HK-2 (cell line): ENCODE measurements at regions not wholly inside any gene's neighbourhood (a gene's known extent, or its start where the extent isn't known, plus 50 kb on each side); places are given as distances from the start of the nearest gene placed in this dataset.

Experiments
- DNase-seq: peaks from one replicate; pipeline ENCODE4 v3.0.0-alpha.2; 2018; ENCODE audit not compliant: unreplicated experiment

GRCh38 chr10:129272866-129273650, 194.0 kb upstream of the MGMT start:
- no peak for DNase-seq

GRCh38 chr10:129273860-129274259, 193.2 kb upstream of the MGMT start:
- no peak for DNase-seq

GRCh38 chr10:129274748-129275474, 192.1 kb upstream of the MGMT start:
- no peak for DNase-seq

- no peak for DNase-seq
Observed at GRCh38 chr10:129275886-129276285, 191.2 kb upstream of the MGMT start.

- no peak for DNase-seq
Observed at GRCh38 chr10:129277084-129277483, 190.0 kb upstream of the MGMT start.

- DNase-seq: no peak
Observed at GRCh38 chr10:129277841-129278240, 189.2 kb upstream of the MGMT start.

- DNase-seq: no peak
Observed at GRCh38 chr10:129278686-129279085, 188.4 kb upstream of the MGMT start.

GRCh38 chr10:129279446-129280154, 187.4 kb upstream of the MGMT start:
- no peak for DNase-seq

GRCh38 chr10:129280155-129280502, 186.9 kb upstream of the MGMT start:
- DNase-seq: no peak

- DNase-seq: no peak
Observed at GRCh38 chr10:129280908-129281586, 186.0 kb upstream of the MGMT start.

GRCh38 chr10:129285459-129285858, 181.6 kb upstream of the MGMT start:
- no peak for DNase-seq

GRCh38 chr10:129288999-129289584, 177.9 kb upstream of the MGMT start:
- DNase-seq: no peak

GRCh38 chr10:129293991-129294700, 172.9 kb upstream of the MGMT start:
- DNase-seq: no peak

- DNase-seq: no peak
Observed at GRCh38 chr10:129294944-129295343, 172.1 kb upstream of the MGMT start.

GRCh38 chr10:129305046-129305445, 162.0 kb upstream of the MGMT start:
- no peak for DNase-seq

- DNase-seq: no peak
Observed at GRCh38 chr10:129307141-129307540, 159.9 kb upstream of the MGMT start.

- DNase-seq: no peak
Observed at GRCh38 chr10:129308953-129309564, 158.0 kb upstream of the MGMT start.

GRCh38 chr10:129309565-129309964, 157.5 kb upstream of the MGMT start:
- DNase-seq: no peak

GRCh38 chr10:129310881-129311280, 156.2 kb upstream of the MGMT start:
- DNase-seq: no peak

- DNase-seq: no peak
Observed at GRCh38 chr10:129319934-129320333, 147.1 kb upstream of the MGMT start.

GRCh38 chr10:129320340-129320739, 146.7 kb upstream of the MGMT start:
- DNase-seq: no peak
